ELR (cell line): ENCODE measurements at regions not wholly inside any gene's neighbourhood (a gene's known extent, or its start where the extent isn't known, plus 50 kb on each side); places are given as distances from the start of the nearest gene placed in this dataset.

Experiments
- DNase-seq: peaks from one replicate; pipeline ENCODE4 v3.0.0-alpha.2; 2015; ENCODE audit warnings: low read depth

GRCh38 chr15:96225642-96226259 lies 104.7 kb upstream of the NR2F2 start:
- no peak for DNase-seq

- DNase-seq: peak; percentile 85
Measured at GRCh38 chr15:96230526-96231181, 99.8 kb upstream of the NR2F2 start.

- no peak for DNase-seq
Measured at GRCh38 chr15:96232335-96232734, 98.2 kb upstream of the NR2F2 start.

GRCh38 chr15:96234109-96234892 lies 96.2 kb upstream of the NR2F2 start:
- DNase-seq: peak; percentile 88

GRCh38 chr15:96237002-96237401 lies 93.5 kb upstream of the NR2F2 start:
- no peak for DNase-seq

- no peak for DNase-seq
Measured at GRCh38 chr15:96242761-96243160, 87.7 kb upstream of the NR2F2 start.

GRCh38 chr15:96243701-96244100 lies 86.8 kb upstream of the NR2F2 start:
- no peak for DNase-seq

- DNase-seq: no peak
Measured at GRCh38 chr15:96245252-96245651, 85.2 kb upstream of the NR2F2 start.

- no peak for DNase-seq
Measured at GRCh38 chr15:96246057-96246456, 84.4 kb upstream of the NR2F2 start.

GRCh38 chr15:96247621-96248305 lies 82.7 kb upstream of the NR2F2 start:
- no peak for DNase-seq

GRCh38 chr15:96252148-96252547 lies 78.4 kb upstream of the NR2F2 start:
- no peak for DNase-seq

- no peak for DNase-seq
Measured at GRCh38 chr15:96253006-96253747, 77.3 kb upstream of the NR2F2 start.

GRCh38 chr15:96254173-96254572 lies 76.3 kb upstream of the NR2F2 start:
- DNase-seq: no peak

- no peak for DNase-seq
Measured at GRCh38 chr15:96255599-96255998, 74.9 kb upstream of the NR2F2 start.

- DNase-seq: no peak
Measured at GRCh38 chr15:96261575-96262034, 68.9 kb upstream of the NR2F2 start.

GRCh38 chr15:96262097-96262496 lies 68.4 kb upstream of the NR2F2 start:
- DNase-seq: no peak

GRCh38 chr15:96262549-96263489 lies 67.7 kb upstream of the NR2F2 start:
- DNase-seq: no peak

GRCh38 chr15:96264351-96264798 lies 66.1 kb upstream of the NR2F2 start:
- DNase-seq: no peak

GRCh38 chr15:96264801-96265515 lies 65.5 kb upstream of the NR2F2 start:
- DNase-seq: peak; percentile 87

GRCh38 chr15:96266456-96266855 lies 64.0 kb upstream of the NR2F2 start:
- no peak for DNase-seq
